ENCODE measurements at regions not wholly inside any gene's neighbourhood (a gene's known extent, or its start where the extent isn't known, plus 50 kb on each side); places are given as distances from the start of the nearest gene placed in this dataset.
A peak's percentile ranks its signal among the peaks of the same experiment; 100 is the strongest.

DNA sequence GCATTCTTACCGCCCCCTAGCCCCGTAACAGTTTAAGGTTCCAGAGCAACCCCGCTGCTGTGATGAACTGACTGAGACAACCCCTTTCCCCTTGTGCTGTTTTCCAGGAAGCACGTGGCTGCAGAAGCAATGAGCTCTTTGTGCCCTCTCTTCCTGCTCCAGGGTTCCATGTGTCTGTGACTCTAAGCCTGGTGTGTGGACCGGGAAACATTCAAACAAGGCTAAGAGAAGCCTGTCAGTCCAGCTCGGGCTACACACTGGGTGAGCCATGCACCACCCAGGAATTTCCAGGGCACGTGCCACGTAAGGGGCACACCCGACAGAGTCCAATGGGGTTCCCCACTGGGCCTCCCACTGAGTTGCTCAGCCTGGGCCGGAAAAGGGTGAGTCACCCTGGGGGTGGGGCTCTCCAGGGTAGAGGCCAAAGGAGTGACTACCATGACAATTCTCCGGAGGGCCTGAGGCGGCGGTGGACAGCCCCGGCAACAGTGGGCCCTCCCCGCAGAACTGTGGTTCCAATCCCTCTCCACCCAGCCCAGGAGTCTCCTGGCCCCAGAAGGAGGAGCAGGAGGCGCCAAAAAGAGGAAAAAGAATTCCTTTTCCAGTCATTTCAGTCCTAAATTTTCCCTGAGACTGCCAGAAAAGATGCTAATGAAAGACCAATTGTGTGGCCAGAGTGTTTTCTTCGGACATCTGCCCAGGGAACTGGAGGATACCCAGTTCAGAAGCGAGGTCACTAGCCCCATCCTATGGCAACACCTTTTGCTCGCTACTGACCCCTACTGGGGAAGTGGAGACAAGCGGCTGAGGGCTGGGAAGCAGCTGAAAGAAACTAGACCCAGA, 157.8 kb upstream of the SLC1A4 start:
- peak; percentile 95 for ATAC-seq (ENCODE audit: low read depth)
- Histone ChIP-seq H3K36me3 (ENCODE audit: low read depth) (no peaks in the 10 kb centered on the region), H3K9me3 (ENCODE audit: severe bottlenecking) (no peaks in the 10 kb centered on the region), H3K27me3 (ENCODE audit: insufficient read depth, poor library complexity, severe bottlenecking) (no peaks in the 10 kb centered on the region), H3K27ac (ENCODE audit: poor library complexity, severe bottlenecking) (peak overlapping the region; percentile 53), H3K4me1 (ENCODE audit: insufficient read depth, poor library complexity, severe bottlenecking) (peaks cover 13% of the 10 kb centered on the region), H3K4me3 (ENCODE audit: severe bottlenecking) (no peak overlapping the region)
- TF ChIP-seq, protein P1, sequence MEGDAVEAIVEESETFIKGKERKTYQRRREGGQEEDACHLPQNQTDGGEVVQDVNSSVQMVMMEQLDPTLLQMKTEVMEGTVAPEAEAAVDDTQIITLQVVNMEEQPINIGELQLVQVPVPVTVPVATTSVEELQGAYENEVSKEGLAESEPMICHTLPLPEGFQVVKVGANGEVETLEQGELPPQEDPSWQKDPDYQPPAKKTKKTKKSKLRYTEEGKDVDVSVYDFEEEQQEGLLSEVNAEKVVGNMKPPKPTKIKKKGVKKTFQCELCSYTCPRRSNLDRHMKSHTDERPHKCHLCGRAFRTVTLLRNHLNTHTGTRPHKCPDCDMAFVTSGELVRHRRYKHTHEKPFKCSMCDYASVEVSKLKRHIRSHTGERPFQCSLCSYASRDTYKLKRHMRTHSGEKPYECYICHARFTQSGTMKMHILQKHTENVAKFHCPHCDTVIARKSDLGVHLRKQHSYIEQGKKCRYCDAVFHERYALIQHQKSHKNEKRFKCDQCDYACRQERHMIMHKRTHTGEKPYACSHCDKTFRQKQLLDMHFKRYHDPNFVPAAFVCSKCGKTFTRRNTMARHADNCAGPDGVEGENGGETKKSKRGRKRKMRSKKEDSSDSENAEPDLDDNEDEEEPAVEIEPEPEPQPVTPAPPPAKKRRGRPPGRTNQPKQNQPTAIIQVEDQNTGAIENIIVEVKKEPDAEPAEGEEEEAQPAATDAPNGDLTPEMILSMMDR (IDR thresholded peaks at IDR 0.05; ENCODE audit: poor library complexity, severe bottlenecking): peak; percentile 80
- peak; percentile 95 for DNase-seq (ENCODE audit: low spot score)

GRCh38 chr2:64831977-64832328, 157.2 kb upstream of the SLC1A4 start:
- no peaks in the 10 kb centered on the region for H3K9me3 ChIP-seq (ENCODE audit: severe bottlenecking)
- H3K27ac ChIP-seq (ENCODE audit: poor library complexity, severe bottlenecking): peak overlapping the region; percentile 53
- ATAC-seq (ENCODE audit: low read depth): no peak
- no peaks in the 10 kb centered on the region for H3K27me3 ChIP-seq (ENCODE audit: insufficient read depth, poor library complexity, severe bottlenecking)
- H3K4me1 ChIP-seq (ENCODE audit: insufficient read depth, poor library complexity, severe bottlenecking): peaks cover 13% of the 10 kb centered on the region
- no peaks in the 10 kb centered on the region for H3K36me3 ChIP-seq (ENCODE audit: low read depth)
- TF ChIP-seq, protein P1 (IDR thresholded peaks at IDR 0.05; ENCODE audit: poor library complexity, severe bottlenecking): peak; percentile 53
- no peak overlapping the region for H3K4me3 ChIP-seq (ENCODE audit: severe bottlenecking)
- DNase-seq (ENCODE audit: low spot score): no peak

DNA sequence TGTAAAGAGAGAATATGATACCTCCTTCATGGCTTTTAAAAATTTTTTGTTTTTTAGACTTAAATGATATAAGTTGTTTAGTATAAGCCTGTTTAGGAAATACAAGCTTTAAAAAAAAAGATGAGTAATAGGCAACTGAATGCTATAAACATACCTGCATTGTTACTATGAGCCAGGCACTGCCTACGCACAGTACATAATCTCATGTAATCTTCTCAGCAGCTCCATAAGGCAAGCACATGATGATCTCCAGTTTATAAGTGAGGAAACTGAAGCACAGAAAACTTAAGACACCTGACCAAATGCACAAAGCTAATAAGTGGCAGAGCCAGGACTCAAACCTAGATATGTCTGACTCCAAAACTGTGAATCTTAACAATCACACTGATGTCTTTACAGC, 156.3 kb upstream of the SLC1A4 start:
- no peak for DNase-seq (ENCODE audit: low spot score)
- Histone ChIP-seq H3K4me1 (ENCODE audit: insufficient read depth, poor library complexity, severe bottlenecking) (peaks cover 22% of the 10 kb centered on the region), H3K27ac (ENCODE audit: poor library complexity, severe bottlenecking) (no peak overlapping the region), H3K27me3 (ENCODE audit: insufficient read depth, poor library complexity, severe bottlenecking) (no peaks in the 10 kb centered on the region), H3K4me3 (ENCODE audit: severe bottlenecking) (no peak overlapping the region), H3K36me3 (ENCODE audit: low read depth) (no peaks in the 10 kb centered on the region), H3K9me3 (ENCODE audit: severe bottlenecking) (no peaks in the 10 kb centered on the region)
- TF ChIP-seq, protein P1 (IDR thresholded peaks at IDR 0.05; ENCODE audit: poor library complexity, severe bottlenecking): no peak
- peak; percentile 37; the same call in 2 of the 3 replicates for ATAC-seq (ENCODE audit: low read depth)

DNA sequence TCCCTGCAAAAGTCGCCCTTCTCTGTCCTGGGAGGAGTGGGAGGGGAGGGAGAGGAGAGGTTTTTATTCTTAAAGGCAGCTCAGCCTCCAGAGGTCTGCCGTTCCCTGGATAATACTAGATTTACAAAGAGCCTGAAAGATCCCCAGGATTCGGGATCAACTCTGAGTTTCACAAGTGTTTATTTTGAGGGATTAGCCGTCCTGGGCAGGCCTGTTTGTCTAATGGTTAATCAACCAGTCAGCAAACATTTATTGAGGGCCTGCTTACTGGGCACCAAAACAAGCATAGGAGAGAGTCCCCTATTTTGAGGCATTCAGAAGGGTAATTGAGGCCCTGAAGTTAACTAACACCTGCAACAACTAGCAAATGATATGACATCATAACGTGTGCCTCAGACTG, 152.6 kb upstream of the SLC1A4 start:
- H3K27ac ChIP-seq (ENCODE audit: poor library complexity, severe bottlenecking): peak overlapping the region; percentile 90
- TF ChIP-seq, protein P1 (IDR thresholded peaks at IDR 0.05; ENCODE audit: poor library complexity, severe bottlenecking): no peak
- H3K36me3 ChIP-seq (ENCODE audit: low read depth): no peaks in the 10 kb centered on the region
- H3K27me3 ChIP-seq (ENCODE audit: insufficient read depth, poor library complexity, severe bottlenecking): no peaks in the 10 kb centered on the region
- H3K4me1 ChIP-seq (ENCODE audit: insufficient read depth, poor library complexity, severe bottlenecking): peaks cover 26% of the 10 kb centered on the region
- no peaks in the 10 kb centered on the region for H3K9me3 ChIP-seq (ENCODE audit: severe bottlenecking)
- DNase-seq (ENCODE audit: low spot score): no peak
- no peak for ATAC-seq (ENCODE audit: low read depth)
- H3K4me3 ChIP-seq (ENCODE audit: severe bottlenecking): no peak overlapping the region
